SK-N-SH treated with all-trans-retinoic acid at 6 μM for 48 hours (cell line): ENCODE measurements at regions not wholly inside any gene's neighbourhood (a gene's known extent, or its start where the extent isn't known, plus 50 kb on each side); places are given as distances from the start of the nearest gene placed in this dataset.

Experiments used
- CREB5 ChIP-seq: fragments of 250-450 bp; sonication (Bioruptor Pico); IDR thresholded peaks from 2 replicates; pipeline ENCODE4 v1.5.1; 2020; ENCODE audit warnings: low read depth, mild to moderate bottlenecking, moderate library complexity
- CSDC2 ChIP-seq: fragments of 250-450 bp; sonication (Bioruptor Pico); IDR thresholded peaks from 2 replicates; pipeline ENCODE4 v1.5.0; 2020; ENCODE audit warnings: mild to moderate bottlenecking, moderate library complexity
- ESRRG ChIP-seq: fragments of 250-450 bp; sonication (Bioruptor Pico); IDR thresholded peaks from 2 replicates; pipeline ENCODE4 v1.6.1; 2021; ENCODE audit warnings: mild to moderate bottlenecking
- OSR1 ChIP-seq: fragments of 250-450 bp; sonication (Bioruptor Pico); IDR thresholded peaks from 2 replicates; pipeline ENCODE4 v1.8.0; 2022; ENCODE audit warnings: moderate library complexity, mild to moderate bottlenecking, inconsistent platforms
- PATZ1 ChIP-seq: fragments of 250-450 bp; sonication (Bioruptor Pico); IDR thresholded peaks from 2 replicates; pipeline ENCODE4 v1.8.0; 2020; ENCODE audit warnings: mild to moderate bottlenecking, moderate library complexity, borderline replicate concordance
- PPARA ChIP-seq: fragments of 250-450 bp; sonication (Bioruptor Pico); IDR thresholded peaks from 2 replicates; pipeline ENCODE4 v1.5.0; 2020; ENCODE audit warnings: mild to moderate bottlenecking, borderline replicate concordance
- RARB ChIP-seq: fragments of 250-450 bp; sonication (Bioruptor Pico); IDR thresholded peaks from 2 replicates; pipeline ENCODE4 v1.8.0; 2021; ENCODE audit warnings: mild to moderate bottlenecking, moderate library complexity
- SNAI2 ChIP-seq: fragments of 250-450 bp; sonication (Bioruptor Pico); IDR thresholded peaks from 2 replicates; pipeline ENCODE4 v1.5.0; 2020; ENCODE audit warnings: mild to moderate bottlenecking, moderate library complexity
- TOX ChIP-seq: fragments of 250-450 bp; sonication (Bioruptor Pico); IDR thresholded peaks from 2 replicates; pipeline ENCODE4 v1.8.0; 2021; ENCODE audit warnings: mild to moderate bottlenecking, moderate library complexity, borderline replicate concordance
- TSHZ2 ChIP-seq: fragments of 250-450 bp; sonication (Bioruptor Pico); IDR thresholded peaks from 2 replicates; pipeline ENCODE4 v1.5.0; 2020; ENCODE audit warnings: mild to moderate bottlenecking, moderate library complexity
- ZFP3 ChIP-seq: fragments of 250-450 bp; sonication (Bioruptor Pico); IDR thresholded peaks from 2 replicates; pipeline ENCODE4 v1.5.0; 2020; ENCODE audit warnings: mild to moderate bottlenecking, moderate library complexity
- ZFP30 ChIP-seq: fragments of 450-650 bp; formaldehyde crosslinking; IDR thresholded peaks from 2 replicates; pipeline ENCODE4 v1.5.0; 2022; ENCODE audit warnings: mild to moderate bottlenecking, moderate library complexity
- ZNF70 ChIP-seq: fragments of 450-650 bp; formaldehyde crosslinking; IDR thresholded peaks from 2 replicates; pipeline ENCODE4 v1.5.0; 2020; ENCODE audit warnings: mild to moderate bottlenecking, moderate library complexity

GRCh38 chr2:7858624-7859023, 823.2 kb upstream of the ID2 start:
- no peak for TF ChIP-seq CREB5
- TF ChIP-seq ZFP3 (CRISPR knock-in tag), result no peak
- no peak for TF ChIP-seq ZFP30 (CRISPR knock-in tag)
- TF ChIP-seq RARB (CRISPR knock-in tag), result no peak
- no peak for TF ChIP-seq TSHZ2 (CRISPR knock-in tag)
- no peak for TF ChIP-seq ESRRG
- no peak for TF ChIP-seq TOX
- no peak for TF ChIP-seq PATZ1 (CRISPR knock-in tag)
- no peak for TF ChIP-seq ZNF70 (CRISPR knock-in tag)
- no peak for TF ChIP-seq OSR1 (CRISPR knock-in tag)
- no peak for TF ChIP-seq PPARA
- TF ChIP-seq SNAI2 (CRISPR knock-in tag), result no peak
- TF ChIP-seq CSDC2 (CRISPR knock-in tag), result no peak
